Esophagus (tissue), 2 donors: ENCODE measurements at regions not wholly inside any gene's neighbourhood (a gene's known extent, or its start where the extent isn't known, plus 50 kb on each side); places are given as distances from the start of the nearest gene placed in this dataset.
"Not testable (repeated sequence)": the region's sequence is repeated elsewhere in the genome, so short reads cannot be mapped to it uniquely, and the experiment has no call there.

Source experiments
- H3K27ac ChIP-seq, 2 donors: one replicate each; pipeline ENCODE4 v1.5.1; 2013; ENCODE audit warnings: low read depth in 2 of 2, mild to moderate bottlenecking in 2 of 2, inconsistent platforms in 1 of 2, low read length in 1 of 2, moderate library complexity in 1 of 2
- H3K27me3 ChIP-seq, 2 donors: one replicate each; pipeline ENCODE4 v1.6.1; 2013; ENCODE audit warnings: low read length in 2 of 2, control low read depth in 1 of 2, mild to moderate bottlenecking in 1 of 2; ENCODE audit not compliant: insufficient read depth in 2 of 2, control insufficient read depth in 1 of 2
- H3K36me3 ChIP-seq, 2 donors: one replicate each; pipeline ENCODE4 v1.6.1; 2013; ENCODE audit warnings: low read length in 1 of 2; ENCODE audit not compliant: control insufficient read depth in 2 of 2, insufficient read depth in 2 of 2
- H3K4me1 ChIP-seq, 2 donors: one replicate each; pipeline ENCODE4 v1.6.1; 2013; ENCODE audit warnings: low read length in 1 of 2; ENCODE audit not compliant: control insufficient read depth in 2 of 2, insufficient read depth in 2 of 2
- H3K4me3 ChIP-seq, 2 donors: one replicate each; pipeline ENCODE4 v1.5.1; 2013; ENCODE audit warnings: low read length in 2 of 2, mild to moderate bottlenecking in 2 of 2, low read depth in 1 of 2, moderate library complexity in 1 of 2
- H3K9me3 ChIP-seq, 2 donors: one replicate each; pipeline ENCODE4 v1.6.1; 2013; ENCODE audit warnings: mild to moderate bottlenecking in 2 of 2, low read depth in 1 of 2, low read length in 1 of 2, moderate library complexity in 1 of 2; ENCODE audit not compliant: control insufficient read depth in 2 of 2, insufficient read depth in 1 of 2
- WGBS, 2 donors: extraction: QIAGEN DNeasy Blood & Tissue Kit; methylation state at CpG; one replicate each; pipeline ENCODE4 v1.1.7; 2013; 5-methylcytosine and 5-hydroxymethylcytosine counted together
- donor health status: healthy with polysubstance abuse.
- donor health status: Bipolar disorder and iron deficiency.

DNA sequence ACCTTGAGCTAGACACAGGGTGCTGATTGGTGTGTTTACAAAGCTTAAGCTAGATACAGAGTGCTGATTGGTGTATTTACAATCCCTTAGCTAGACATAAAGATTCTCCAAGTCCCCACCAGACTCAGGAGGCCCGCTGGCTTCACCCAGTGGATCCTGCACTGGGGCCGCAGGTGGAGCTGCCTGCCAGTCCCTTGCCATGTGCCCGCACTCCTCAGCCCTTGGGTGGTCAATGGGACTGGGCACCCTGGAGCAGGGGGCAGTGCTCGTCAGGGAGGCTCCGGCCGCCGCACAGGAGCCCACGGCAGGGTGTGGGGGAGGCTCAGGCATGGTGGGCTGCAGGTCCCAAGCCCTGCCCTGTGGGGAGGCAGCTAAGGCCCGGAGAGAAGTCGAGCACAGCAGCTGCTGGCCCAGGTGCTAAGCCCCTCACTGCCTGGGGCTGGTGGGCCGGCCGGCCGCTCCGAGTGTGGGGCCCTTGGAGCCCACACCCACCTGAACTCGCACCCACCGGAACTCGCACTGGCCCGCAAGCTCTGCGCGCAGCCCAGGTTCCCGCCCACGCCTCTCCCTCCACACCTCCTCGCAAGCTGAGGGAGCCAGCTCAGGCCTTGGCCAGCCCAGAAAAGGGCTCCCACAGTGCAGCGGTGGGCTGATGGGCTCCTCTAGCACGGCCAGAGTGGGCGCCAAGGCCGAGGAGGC lies 169.1 kb upstream of the ARSJ start:
- not testable (repeated sequence) for H3K4me3 ChIP-seq, H3K36me3 ChIP-seq, H3K27ac ChIP-seq, H3K27me3 ChIP-seq, H3K9me3 ChIP-seq, H3K4me1 ChIP-seq
- WGBS, 2 donors = 96% methylated on average over 23 to 27 of the region's 27 CpGs

- H3K27me3 ChIP-seq = no peaks in the 10 kb centered on the region
- no peak overlapping the region for H3K27ac ChIP-seq
- H3K9me3 ChIP-seq = no peaks in the 10 kb centered on the region
- H3K36me3 ChIP-seq = no peaks in the 10 kb centered on the region
- WGBS, 2 donors = 91 to 97% methylated on average over 1 of the region's 1 CpG
- no peak overlapping the region for H3K4me3 ChIP-seq
- H3K4me1 ChIP-seq = no peaks in the 10 kb centered on the region
Observed at GRCh38 chr4:114156371-114156770, 176.9 kb upstream of the ARSJ start.

DNA sequence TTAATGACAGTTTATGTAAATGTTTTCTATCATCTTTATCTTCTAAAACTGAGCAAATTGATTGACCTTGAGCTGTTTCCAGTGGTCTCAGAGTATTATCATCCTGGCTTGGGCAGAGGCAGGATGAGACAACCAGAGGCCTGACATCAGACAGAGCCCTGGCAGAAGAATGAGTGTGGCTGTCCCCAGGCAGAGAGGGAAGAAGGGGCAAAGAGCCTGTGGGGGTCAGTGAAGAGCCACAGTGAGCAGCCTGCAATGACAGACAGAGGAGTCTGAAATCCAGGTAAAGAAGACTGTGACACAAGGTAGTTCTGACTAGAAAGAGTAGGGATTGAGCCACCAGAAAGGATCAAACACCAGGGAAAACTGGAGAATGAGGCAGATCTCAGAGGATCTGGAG lies 182.4 kb upstream of the ARSJ start:
- Histone ChIP-seq H3K4me1 (no peaks in the 10 kb centered on the region), H3K4me3 (no peak overlapping the region), H3K9me3 (no peaks in the 10 kb centered on the region), H3K27ac (no peak overlapping the region), H3K36me3 (no peaks in the 10 kb centered on the region), H3K27me3 (no peaks in the 10 kb centered on the region)

- H3K36me3 ChIP-seq = no peaks in the 10 kb centered on the region
- H3K9me3 ChIP-seq = no peaks in the 10 kb centered on the region
- H3K27me3 ChIP-seq = no peaks in the 10 kb centered on the region
- WGBS, 2 donors = 96 to 98% methylated on average over 4 of the region's 4 CpGs
- H3K4me3 ChIP-seq = no peak overlapping the region
- no peak overlapping the region for H3K27ac ChIP-seq
- no peaks in the 10 kb centered on the region for H3K4me1 ChIP-seq
Observed at GRCh38 chr4:114163051-114163450, 183.6 kb upstream of the ARSJ start.

GRCh38 chr4:114173968-114174367 lies 194.5 kb upstream of the ARSJ start:
- H3K36me3 ChIP-seq = no peaks in the 10 kb centered on the region
- 78 to 86% methylated on average over 3 of the region's 3 CpGs for WGBS, 2 donors

GRCh38 chr4:114177628-114178027 lies 198.2 kb upstream of the ARSJ start:
- Histone ChIP-seq H3K27me3 (no peaks in the 10 kb centered on the region), H3K9me3 (no peaks in the 10 kb centered on the region), H3K36me3 (no peaks in the 10 kb centered on the region), H3K4me3 (no peak overlapping the region), H3K27ac (no peak overlapping the region), H3K4me1 (no peaks in the 10 kb centered on the region)
- 67 to 80% methylated on average over 2 of the region's 2 CpGs for WGBS, 2 donors

More at GRCh38 chr4:114173968-114174367, 194.5 kb upstream of the ARSJ start:
- Histone ChIP-seq H3K4me3 (no peak overlapping the region), H3K9me3 (no peaks in the 10 kb centered on the region), H3K27me3 (no peaks in the 10 kb centered on the region), H3K4me1 (no peaks in the 10 kb centered on the region), H3K27ac (no peak overlapping the region)

- no peak overlapping the region for H3K4me3 ChIP-seq
- H3K4me1 ChIP-seq = no peaks in the 10 kb centered on the region
- peaks cover 2% of the 10 kb centered on the region in 2 donors for H3K9me3 ChIP-seq
- no peaks in the 10 kb centered on the region for H3K36me3 ChIP-seq
- no peaks in the 10 kb centered on the region for H3K27me3 ChIP-seq
- 11 to 13% methylated on average over 1 of the region's 1 CpG for WGBS, 2 donors
- H3K27ac ChIP-seq = no peak overlapping the region
Observed at GRCh38 chr4:114178392-114178791, 198.9 kb upstream of the ARSJ start.

GRCh38 chr4:114180481-114180880 lies 201.0 kb upstream of the ARSJ start:
- Histone ChIP-seq H3K9me3 (peaks cover 2% of the 10 kb centered on the region in 2 donors), H3K4me3 (no peak overlapping the region), H3K4me1 (no peaks in the 10 kb centered on the region), H3K27ac (no peak overlapping the region), H3K27me3 (no peaks in the 10 kb centered on the region), H3K36me3 (no peaks in the 10 kb centered on the region)
- 39 to 47% methylated on average over 6 of the region's 6 CpGs for whole genome bisulfite sequencing, 2 donors

GRCh38 chr4:114184901-114185300 lies 205.5 kb upstream of the ARSJ start:
- 90 to 91% methylated on average over 3 of the region's 3 CpGs for WGBS, 2 donors

GRCh38 chr4:114187592-114187991 lies 208.1 kb upstream of the ARSJ start:
- Histone ChIP-seq H3K4me1 (no peaks in the 10 kb centered on the region), H3K27ac (no peak overlapping the region), H3K27me3 (no peaks in the 10 kb centered on the region), H3K4me3 (no peak overlapping the region), H3K9me3 (peaks cover 2% of the 10 kb centered on the region in 2 donors), H3K36me3 (no peaks in the 10 kb centered on the region)

More at GRCh38 chr4:114184901-114185300, 205.5 kb upstream of the ARSJ start:
- H3K27ac ChIP-seq = no peak overlapping the region
- H3K4me1 ChIP-seq = no peaks in the 10 kb centered on the region
- H3K4me3 ChIP-seq = no peak overlapping the region
- H3K36me3 ChIP-seq = no peaks in the 10 kb centered on the region
- no peaks in the 10 kb centered on the region for H3K27me3 ChIP-seq
- peaks cover 2% of the 10 kb centered on the region in 2 donors for H3K9me3 ChIP-seq
